Heart left ventricle (tissue), 16 donors: ENCODE measurements at regions not wholly inside any gene's neighbourhood (a gene's known extent, or its start where the extent isn't known, plus 50 kb on each side); places are given as distances from the start of the nearest gene placed in this dataset.

Experiments used
- ATAC-seq, 4 donors: fragments of 200-7000 bp; cut with Tn5 transposase; one replicate each; pipeline ENCODE4 v1.9.1; 2020 to 2022; ENCODE audit warnings: moderate library complexity in 4 of 4, mild to moderate bottlenecking in 3 of 4, moderate number of reproducible peaks in 1 of 4
- DNase-seq, 5 donors: peaks; one replicate each; pipeline ENCODE4 v3.0.0-alpha.2; 2020
- H3K27ac ChIP-seq, 12 donors: fragments of 200-600 bp; sonication (generic) in 4 of 12; one replicate each; pipeline versions ENCODE4 v1.5.0 to v1.8.0; 2016 to 2022; ENCODE audit warnings: mild to moderate bottlenecking in 2 of 12
- H3K27me3 ChIP-seq, 9 donors: fragments of 200-600 bp; sonication (generic) in 2 of 9; one replicate each; pipeline versions ENCODE4 v1.5.1 to v1.8.0; 2016 to 2022; ENCODE audit warnings: mild to moderate bottlenecking in 3 of 9
- H3K36me3 ChIP-seq, 9 donors: fragments of 200-600 bp; sonication (generic) in 2 of 9; one replicate each; pipeline versions ENCODE4 v1.5.0 to v1.8.0; 2018 to 2022; ENCODE audit warnings: mild to moderate bottlenecking in 2 of 9
- H3K4me1 ChIP-seq, 12 donors: fragments of 200-600 bp; sonication (generic) in 4 of 12; one replicate each; pipeline versions ENCODE4 v1.5.0 to v1.8.0; 2016 to 2022; ENCODE audit warnings: mild to moderate bottlenecking in 3 of 12
- H3K4me3 ChIP-seq, 12 donors: fragments of 200-600 bp; sonication (generic) in 4 of 12; one replicate each; pipeline versions ENCODE4 v1.5.0 to v1.8.0; 2017 to 2022; ENCODE audit warnings: mild to moderate bottlenecking in 9 of 12, moderate library complexity in 4 of 12
- H3K9me3 ChIP-seq, 12 donors: fragments of 200-600 bp; sonication (generic) in 4 of 12; one replicate each; pipeline versions ENCODE4 v1.5.0 to v1.8.0; 2016 to 2022; ENCODE audit warnings: mild to moderate bottlenecking in 1 of 12
- CTCF ChIP-seq, 12 donors: fragments of 200-600 bp; sonication (generic) in 4 of 12; IDR thresholded peaks; one replicate each; pipeline versions ENCODE4 v1.5.0 to v1.8.0; 2018 to 2022; ENCODE audit warnings: antibody characterized with exemption in 12 of 12, mild to moderate bottlenecking in 5 of 12
- POLR2A ChIP-seq, 2 donors: fragments of 450-650 bp; IDR thresholded peaks; one replicate each; pipeline ENCODE4 v1.6.1; 2017; ENCODE audit warnings: antibody characterized with exemption in 2 of 2, mild to moderate bottlenecking in 2 of 2, moderate library complexity in 2 of 2
- WGBS, 4 donors: extraction: QIAGEN DNeasy Blood & Tissue Kit in 2 of 4; methylation state at CpG; one replicate each; pipeline versions ENCODE4 v1.1.5 to v1.1.7; 2013 to 2018; 5-methylcytosine and 5-hydroxymethylcytosine counted together
- intact Hi-C, 10 donors: fragments of 100-400 bp; cut with DNase I; formaldehyde crosslinking; loops; one replicate each; pipeline versions ENCODE4 v1.11.1 to v1.14.2; 2022
- donor health status: ischemic (EF 13 %, LVEDD 7.1; RV severe dilation, severe dysfunction).
- donor health status: healthy with polysubstance abuse.
- donor health status: DM: no; HTN: yes; CAD: no.
- donor health status: DM: no; HTN: no; CAD: no.
- donor health status: ischemic (EF 25% LVEDD 6.9; RV normal size, moderate dysfunction).
- donor health status: ischemic (EF 25% LVEDD 5.7; RV mildly dilated, moderate dysfunction).
- donor health status: healthy.
- donor health status: DM: yes; HTN: yes; CAD: no.
- donor health status: ischemic (EF 35%, LVEDD 5.7; RV mildly dilated, moderate dysfunction).
- donor health status: nonischemic (EF 11% LVEDD 7.7; RV severe dilation, severe dysfunction).
- donor health status: DM: yes; HTN: yes; CAD: no.
- donor health status: PGD.
- donor health status: ischemic (EF 29% LVEDD 5.4; RV normal size, mild dysfunction).
- donor health status: nonischemic (EF 23%, LVEDD 6.1; RV moderate dilation, normal function).

DNA sequence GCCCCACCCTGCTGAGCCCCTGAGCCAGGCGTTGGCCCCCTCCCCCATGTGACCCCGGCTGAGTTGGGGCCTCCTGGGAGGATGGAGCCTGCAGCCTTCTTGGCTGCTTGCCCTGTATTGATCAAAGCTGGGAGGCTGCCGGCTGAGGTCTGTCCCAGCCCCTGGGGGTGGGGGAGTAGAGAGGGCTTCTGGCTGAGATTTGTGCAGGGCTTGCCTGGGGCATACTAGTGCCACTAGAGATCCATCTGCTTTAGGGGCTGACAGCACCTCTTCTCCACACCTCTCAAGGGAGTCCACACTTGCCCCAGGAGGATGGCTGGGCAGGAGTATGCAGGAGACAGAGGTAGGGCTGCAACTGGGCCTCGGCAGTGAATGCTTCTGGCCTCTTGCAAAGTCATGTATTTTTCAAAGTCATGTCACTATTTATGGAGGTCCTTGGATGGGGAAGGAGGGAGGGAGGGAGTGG, 53.6 kb upstream of the SSBP3 start:
- no peaks in the 10 kb centered on the region for H3K9me3 ChIP-seq
- H3K36me3 ChIP-seq = no peaks in the 10 kb centered on the region
- H3K4me1 ChIP-seq = peaks cover 0 to 31% (median 5%) of the 10 kb centered on the region in 12 donors
- 21 to 42% (median 29%) methylated on average over 1 to 4 of the region's 4 CpGs for WGBS, 4 donors
- no peak overlapping the region for H3K27ac ChIP-seq
- H3K27me3 ChIP-seq = no peaks in the 10 kb centered on the region
- H3K4me3 ChIP-seq = no peak overlapping the region
- DNase-seq (no peak), ATAC-seq (no peak)
- intact Hi-C loops = loop anchor here in 1 of 10 donors (5.0 kb wide), 1 partner anchor 37 kb away; no protein-coding TSS in a partner anchor
- TF ChIP-seq CTCF (IDR thresholded peaks at IDR 0.05) (no peak), POLR2A (IDR thresholded peaks at IDR 0.05) (no peak)

GRCh38 chr1:54459140-54459539, 52.9 kb upstream of the SSBP3 start:
- DNase-seq (no peak), ATAC-seq (no peak)
- no peaks in the 10 kb centered on the region for H3K9me3 ChIP-seq
- TF ChIP-seq POLR2A (IDR thresholded peaks at IDR 0.05) (no peak), CTCF (IDR thresholded peaks at IDR 0.05) (no peak)
- intact Hi-C loops = no loop called here
- H3K4me1 ChIP-seq = peaks cover 0 to 25% (median 0%) of the 10 kb centered on the region in 12 donors
- no peak overlapping the region for H3K4me3 ChIP-seq
- H3K36me3 ChIP-seq = no peaks in the 10 kb centered on the region
- H3K27ac ChIP-seq = no peak overlapping the region
- no peaks in the 10 kb centered on the region for H3K27me3 ChIP-seq

DNA sequence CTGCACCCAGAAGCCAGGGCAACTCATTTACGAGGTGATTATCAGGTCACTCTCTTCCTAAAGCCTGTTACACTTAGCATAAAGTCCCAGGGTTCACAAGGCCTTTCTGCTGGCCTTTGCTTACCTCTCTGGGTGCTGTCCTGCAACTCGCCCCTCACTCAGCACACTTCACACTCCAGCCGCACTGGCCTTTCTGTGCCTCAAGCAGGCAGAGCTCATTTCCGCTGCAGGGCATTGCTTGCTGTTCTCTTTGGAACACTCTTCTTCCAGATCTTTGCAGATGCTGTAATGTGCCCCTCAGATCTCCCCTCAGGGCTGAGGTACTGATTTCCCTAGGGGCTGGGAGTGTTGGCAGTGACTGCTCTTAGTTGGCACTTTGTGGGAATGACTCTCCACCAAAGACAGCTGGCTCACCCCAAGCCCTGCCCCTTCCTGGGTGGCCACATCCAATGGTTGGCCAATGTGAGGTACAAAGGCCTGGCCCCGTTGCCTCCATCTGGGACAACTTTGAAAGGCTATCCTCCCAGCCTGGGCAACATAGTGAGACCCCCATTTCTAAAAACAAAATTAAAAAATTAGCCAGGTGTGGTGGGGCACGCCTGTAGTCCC, 50.8 kb upstream of the SSBP3 start:
- no peak for ATAC-seq
- peaks cover 0 to 7% (median 0%) of the 10 kb centered on the region in 12 donors for H3K4me1 ChIP-seq
- no peaks in the 10 kb centered on the region for H3K9me3 ChIP-seq
- no peak overlapping the region for H3K4me3 ChIP-seq
- DNase-seq = no peak
- TF ChIP-seq CTCF (IDR thresholded peaks at IDR 0.05) = no peak
- TF ChIP-seq POLR2A (IDR thresholded peaks at IDR 0.05) = no peak
- intact Hi-C loops = no loop called here
- H3K36me3 ChIP-seq = no peaks in the 10 kb centered on the region
- no peak overlapping the region for H3K27ac ChIP-seq
- WGBS, 4 donors = 89 to 97% (median 95%) methylated on average over 6 of the region's 6 CpGs
- no peaks in the 10 kb centered on the region for H3K27me3 ChIP-seq

DNA sequence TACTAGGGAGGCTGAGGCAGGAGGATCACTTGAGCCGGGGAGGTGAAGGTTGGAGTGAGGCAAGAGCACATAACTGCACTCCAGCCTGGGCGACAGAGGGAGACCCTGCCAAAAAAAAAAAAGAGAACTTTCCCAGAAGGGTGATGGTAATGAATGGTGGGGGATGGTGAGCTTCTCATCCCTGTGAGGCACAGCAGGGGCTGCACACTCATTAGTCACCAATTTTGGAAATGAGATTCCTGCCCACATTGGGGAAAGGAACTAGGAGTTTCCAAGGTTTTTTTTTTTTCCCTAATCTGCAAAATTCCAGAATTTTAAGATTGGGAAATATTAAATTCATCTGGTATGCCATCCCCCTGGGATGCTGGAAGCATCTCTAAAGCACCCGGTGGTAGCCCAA, 50.2 kb upstream of the SSBP3 start:
- Histone ChIP-seq H3K27ac (no peak overlapping the region), H3K36me3 (no peaks in the 10 kb centered on the region), H3K4me1 (peaks cover 0 to 7% (median 0%) of the 10 kb centered on the region in 12 donors), H3K4me3 (no peak overlapping the region), H3K9me3 (no peaks in the 10 kb centered on the region), H3K27me3 (no peaks in the 10 kb centered on the region)
- no peak for ATAC-seq
- intact Hi-C loops = no loop called here
- no peak for TF ChIP-seq POLR2A (IDR thresholded peaks at IDR 0.05)
- TF ChIP-seq CTCF (IDR thresholded peaks at IDR 0.05) = no peak
- 75 to 87% (median 84%) methylated on average over 3 of the region's 3 CpGs for WGBS, 4 donors
- DNase-seq = no peak
